Panc1 (cell line): ENCODE measurements at regions not wholly inside any gene's neighbourhood (a gene's known extent, or its start where the extent isn't known, plus 50 kb on each side); places are given as distances from the start of the nearest gene placed in this dataset.

Source experiments
- ATAC-seq: fragments of 200-7000 bp; cut with Tn5 transposase; 2 replicates; pipeline ENCODE4 v1.9.1; 2020; ENCODE audit warnings: mild to moderate bottlenecking, moderate library complexity
- BruUV-seq: library from RNA; stranded (reverse); fragments of 400-500 nt; replicated peaks from 2 replicates; lab custom pipeline; 2021; lab: Mats Ljungman, UMichigan
- CTCF ChIA-PET: fragments of 300-600 bp; sonication (Branson Sonifier 250); formaldehyde crosslinking; loops from one replicate; lab custom pipeline; 2022; ENCODE audit warnings: antibody characterized with exemption; lab: Charles Lee
- POLR2A ChIA-PET: fragments of 300-600 bp; sonication (Branson Sonifier 250); formaldehyde crosslinking; loops from one replicate; lab custom pipeline; 2022; ENCODE audit warnings: antibody characterized with exemption; lab: Charles Lee
- DNase-seq: peaks from one replicate; pipeline ENCODE4 v3.0.0-alpha.2; 2010; ENCODE audit warnings: low read depth, low spot score
- H3K27ac ChIP-seq: 2 replicates; pipeline ENCODE4 v1.5.1; 2011; ENCODE audit warnings: mild to moderate bottlenecking, low read length, inconsistent platforms
- H3K27me3 ChIP-seq: fragments of 200-500 bp; sonication (Bioruptor generic); 2 replicates; pipeline ENCODE4 v1.6.0; 2014; ENCODE audit warnings: low read length, inconsistent platforms; ENCODE audit not compliant: control insufficient read depth, insufficient read depth
- H3K36me3 ChIP-seq: fragments of 200-500 bp; sonication (Bioruptor generic); 2 replicates; pipeline ENCODE4 v1.5.1; 2014; ENCODE audit warnings: inconsistent platforms, mild to moderate bottlenecking, low read length, moderate library complexity; ENCODE audit not compliant: control insufficient read depth, insufficient read depth
- H3K4me1 ChIP-seq: 2 replicates; pipeline ENCODE4 v1.5.1; 2011; ENCODE audit warnings: inconsistent platforms, mild to moderate bottlenecking, low read length, moderate library complexity; ENCODE audit not compliant: control insufficient read depth, insufficient read depth
- H3K4me3 ChIP-seq, 2 experiments: 2 replicates each; pipeline ENCODE4 v1.5.1; 2011 to 2012; ENCODE audit warnings: low read depth in 2 of 2, low read length in 2 of 2, mild to moderate bottlenecking in 2 of 2, inconsistent platforms in 1 of 2, moderate library complexity in 1 of 2
- H3K9me3 ChIP-seq: fragments of 200-500 bp; sonication (Bioruptor generic); 2 replicates; pipeline ENCODE4 v1.5.1; 2014; ENCODE audit warnings: low read depth, mild to moderate bottlenecking, inconsistent platforms, low read length, moderate library complexity; ENCODE audit not compliant: control insufficient read depth, insufficient read depth
- CTCF ChIP-seq: fragments of 450-650 bp; IDR thresholded peaks from 2 replicates; pipeline ENCODE4 v1.5.1; 2017; ENCODE audit warnings: mild to moderate bottlenecking
- POLR2AphosphoS5 ChIP-seq: IDR thresholded peaks from 2 replicates; pipeline ENCODE4 v1.6.1; 2012; ENCODE audit warnings: mild to moderate bottlenecking, low read depth, low read length, moderate library complexity
- SIN3A ChIP-seq: IDR thresholded peaks from 2 replicates; pipeline ENCODE4 v1.6.1; 2012; ENCODE audit warnings: low read depth, mild to moderate bottlenecking, low read length, moderate library complexity, borderline replicate concordance; ENCODE audit not compliant: insufficient read depth
- TCF7L2 ChIP-seq: IDR thresholded peaks from 2 replicates; pipeline ENCODE4 v1.6.1; 2011; ENCODE audit warnings: mild to moderate bottlenecking, low read depth, low read length, inconsistent platforms
- in situ Hi-C: cut with HindIII; loops from 2 replicates; pipeline ENCODE4 v1.10.0; 2016; ENCODE audit warnings: low sequenced_read_pairs, low pct_unique_long_range_greater_than_20kb
- intact Hi-C: fragments of 100-400 bp; cut with micrococcal nuclease; formaldehyde crosslinking; loops from one replicate; pipeline ENCODE4 v1.10.0; 2022; ENCODE audit not compliant: unreplicated experiment
- TF ChIP-seq, protein P1 (sequence below), 2 experiments: IDR thresholded peaks; 2 replicates each; pipeline ENCODE4 v1.6.1; 2011 to 2012; ENCODE audit warnings: low read depth in 2 of 2, control low read depth in 1 of 2, low read length in 1 of 2, mild to moderate bottlenecking in 1 of 2, moderate library complexity in 1 of 2; ENCODE audit not compliant: insufficient read depth in 1 of 2

GRCh38 chr14:104351849-104352492 lies 213.6 kb downstream of the KIF26A start:
- ChIA-PET POLR2A (no interaction called here), CTCF (no interaction called here)
- H3K27me3 ChIP-seq, result no peaks in the 10 kb centered on the region
- no peaks in the 10 kb centered on the region for H3K4me1 ChIP-seq
- intact Hi-C loops (no loop called here), in situ Hi-C loops (no loop called here)
- TF ChIP-seq SIN3A, result no peak
- TF ChIP-seq CTCF, result no peak
- TF ChIP-seq, protein P1, sequence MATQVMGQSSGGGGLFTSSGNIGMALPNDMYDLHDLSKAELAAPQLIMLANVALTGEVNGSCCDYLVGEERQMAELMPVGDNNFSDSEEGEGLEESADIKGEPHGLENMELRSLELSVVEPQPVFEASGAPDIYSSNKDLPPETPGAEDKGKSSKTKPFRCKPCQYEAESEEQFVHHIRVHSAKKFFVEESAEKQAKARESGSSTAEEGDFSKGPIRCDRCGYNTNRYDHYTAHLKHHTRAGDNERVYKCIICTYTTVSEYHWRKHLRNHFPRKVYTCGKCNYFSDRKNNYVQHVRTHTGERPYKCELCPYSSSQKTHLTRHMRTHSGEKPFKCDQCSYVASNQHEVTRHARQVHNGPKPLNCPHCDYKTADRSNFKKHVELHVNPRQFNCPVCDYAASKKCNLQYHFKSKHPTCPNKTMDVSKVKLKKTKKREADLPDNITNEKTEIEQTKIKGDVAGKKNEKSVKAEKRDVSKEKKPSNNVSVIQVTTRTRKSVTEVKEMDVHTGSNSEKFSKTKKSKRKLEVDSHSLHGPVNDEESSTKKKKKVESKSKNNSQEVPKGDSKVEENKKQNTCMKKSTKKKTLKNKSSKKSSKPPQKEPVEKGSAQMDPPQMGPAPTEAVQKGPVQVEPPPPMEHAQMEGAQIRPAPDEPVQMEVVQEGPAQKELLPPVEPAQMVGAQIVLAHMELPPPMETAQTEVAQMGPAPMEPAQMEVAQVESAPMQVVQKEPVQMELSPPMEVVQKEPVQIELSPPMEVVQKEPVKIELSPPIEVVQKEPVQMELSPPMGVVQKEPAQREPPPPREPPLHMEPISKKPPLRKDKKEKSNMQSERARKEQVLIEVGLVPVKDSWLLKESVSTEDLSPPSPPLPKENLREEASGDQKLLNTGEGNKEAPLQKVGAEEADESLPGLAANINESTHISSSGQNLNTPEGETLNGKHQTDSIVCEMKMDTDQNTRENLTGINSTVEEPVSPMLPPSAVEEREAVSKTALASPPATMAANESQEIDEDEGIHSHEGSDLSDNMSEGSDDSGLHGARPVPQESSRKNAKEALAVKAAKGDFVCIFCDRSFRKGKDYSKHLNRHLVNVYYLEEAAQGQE (IDR thresholded peaks at IDR 0.05; ENCODE audit: insufficient read depth in 1 of 2, low read depth in 2 of 2, low read length in 1 of 2), result no peak
- no peak for TF ChIP-seq POLR2AphosphoS5
- no peak for TF ChIP-seq TCF7L2
- ATAC-seq (no peak), DNase-seq (no peak)
- BruUV-seq, result no TSS peak
- no peaks in the 10 kb centered on the region for H3K9me3 ChIP-seq
- no peak overlapping the region for H3K4me3 ChIP-seq
- H3K27ac ChIP-seq, result no peak overlapping the region
- no peaks in the 10 kb centered on the region for H3K36me3 ChIP-seq

GRCh38 chr14:104352493-104353220 lies 214.3 kb downstream of the KIF26A start:
- no peaks in the 10 kb centered on the region for H3K9me3 ChIP-seq
- ATAC-seq (no peak), DNase-seq (no peak)
- no peaks in the 10 kb centered on the region for H3K27me3 ChIP-seq
- TF ChIP-seq CTCF, result no peak
- TF ChIP-seq, protein P1 (IDR thresholded peaks at IDR 0.05; ENCODE audit: insufficient read depth in 1 of 2, low read depth in 2 of 2, low read length in 1 of 2), result no peak
- TF ChIP-seq SIN3A, result no peak
- TF ChIP-seq TCF7L2, result no peak
- TF ChIP-seq POLR2AphosphoS5, result no peak
- intact Hi-C loops (no loop called here), in situ Hi-C loops (no loop called here)
- no TSS peak for BruUV-seq
- CTCF ChIA-PET, result no interaction called here
- no peak overlapping the region for H3K27ac ChIP-seq
- H3K36me3 ChIP-seq, result no peaks in the 10 kb centered on the region
- POLR2A ChIA-PET, result no interaction called here
- H3K4me1 ChIP-seq, result no peaks in the 10 kb centered on the region
- H3K4me3 ChIP-seq, result no peak overlapping the region
